GM23338 (cell line): ENCODE measurements at regions not wholly inside any gene's neighbourhood (a gene's known extent, or its start where the extent isn't known, plus 50 kb on each side); places are given as distances from the start of the nearest gene placed in this dataset.

Experiments used
- CREB1 ChIP-seq: fragments of 250-450 bp; sonication (Bioruptor Pico); IDR thresholded peaks from 2 replicates; pipeline ENCODE4 v1.5.0; 2020; ENCODE audit warnings: low read depth, mild to moderate bottlenecking, moderate library complexity
- EZH2 ChIP-seq: fragments of 200-600 bp; sonication (generic); IDR thresholded peaks from one replicate; pipeline ENCODE4 v1.8.0; 2017; ENCODE audit warnings: antibody characterized with exemption, mild to moderate bottlenecking, low read depth; ENCODE audit not compliant: unreplicated experiment
- EZH2phosphoT487 ChIP-seq: fragments of 200-600 bp; sonication (generic); IDR thresholded peaks from one replicate; pipeline ENCODE4 v1.8.1; 2018; ENCODE audit warnings: antibody characterized with exemption; ENCODE audit not compliant: unreplicated experiment
- NANOG ChIP-seq: IDR thresholded peaks from 2 replicates; pipeline ENCODE4 v1.6.1; 2016; ENCODE audit warnings: antibody characterized with exemption, borderline replicate concordance
- POLR2AphosphoS5 ChIP-seq: IDR thresholded peaks from 2 replicates; pipeline ENCODE4 v1.6.1; 2016; ENCODE audit warnings: antibody characterized with exemption, low read depth
- STAT1 ChIP-seq: IDR thresholded peaks from one replicate; pipeline ENCODE4 v1.6.1; 2016; ENCODE audit warnings: antibody characterized with exemption; ENCODE audit not compliant: unreplicated experiment
- ZNF114 ChIP-seq: fragments of 250-450 bp; sonication (Bioruptor Pico); IDR thresholded peaks from 2 replicates; pipeline ENCODE4 v1.5.0; 2020; ENCODE audit warnings: mild to moderate bottlenecking, moderate library complexity
- ZNF331 ChIP-seq: fragments of 250-450 bp; sonication (Bioruptor Pico); IDR thresholded peaks from 2 replicates; pipeline ENCODE4 v1.5.0; 2020; ENCODE audit warnings: low read depth, mild to moderate bottlenecking, moderate library complexity
- TF ChIP-seq, protein P1 (sequence below): fragments of 250-450 bp; sonication (Bioruptor Pico); IDR thresholded peaks from 2 replicates; pipeline ENCODE4 v1.5.0; 2020; ENCODE audit warnings: mild to moderate bottlenecking, moderate library complexity
- TF ChIP-seq, protein P2 (sequence below): IDR thresholded peaks from 2 replicates; pipeline ENCODE4 v1.6.1; 2016; ENCODE audit warnings: antibody characterized with exemption
- TF ChIP-seq, protein P3 (sequence below), 2 experiments: fragments of 200-600 bp in 1 of 2; sonication (generic) in 1 of 2; conservative IDR thresholded peaks; 2 replicates each; pipeline versions ENCODE4 v1.5.1 to v1.6.1; 2016 to 2017; ENCODE audit warnings: antibody characterized with exemption in 2 of 2, low read depth in 2 of 2, mild to moderate bottlenecking in 2 of 2, moderate library complexity in 1 of 2

DNA sequence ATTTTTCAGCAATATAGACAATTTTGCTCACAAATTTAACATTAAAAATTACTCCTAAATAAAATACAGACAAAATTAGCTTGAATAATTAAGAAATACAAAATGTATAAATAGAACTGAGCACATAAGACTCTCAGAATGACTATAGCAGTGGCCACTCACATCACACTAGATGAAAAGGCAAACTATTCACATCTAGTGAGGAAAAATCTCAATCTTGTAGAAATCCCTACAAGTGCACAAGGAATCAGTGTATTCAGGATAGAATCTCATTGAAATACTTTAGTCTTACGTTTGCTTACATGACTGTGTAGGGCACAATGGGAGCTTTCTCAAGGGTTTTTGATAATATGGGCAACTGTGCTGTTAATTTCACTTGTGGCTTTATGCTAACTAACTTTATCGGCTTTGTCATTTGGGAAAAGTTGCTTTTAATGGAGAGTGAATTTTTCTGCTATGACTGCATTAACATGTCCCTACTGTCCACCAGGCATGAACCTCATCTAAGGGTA, 678.9 kb upstream of the LRRTM4 start (continued):
- TF ChIP-seq, protein P1, sequence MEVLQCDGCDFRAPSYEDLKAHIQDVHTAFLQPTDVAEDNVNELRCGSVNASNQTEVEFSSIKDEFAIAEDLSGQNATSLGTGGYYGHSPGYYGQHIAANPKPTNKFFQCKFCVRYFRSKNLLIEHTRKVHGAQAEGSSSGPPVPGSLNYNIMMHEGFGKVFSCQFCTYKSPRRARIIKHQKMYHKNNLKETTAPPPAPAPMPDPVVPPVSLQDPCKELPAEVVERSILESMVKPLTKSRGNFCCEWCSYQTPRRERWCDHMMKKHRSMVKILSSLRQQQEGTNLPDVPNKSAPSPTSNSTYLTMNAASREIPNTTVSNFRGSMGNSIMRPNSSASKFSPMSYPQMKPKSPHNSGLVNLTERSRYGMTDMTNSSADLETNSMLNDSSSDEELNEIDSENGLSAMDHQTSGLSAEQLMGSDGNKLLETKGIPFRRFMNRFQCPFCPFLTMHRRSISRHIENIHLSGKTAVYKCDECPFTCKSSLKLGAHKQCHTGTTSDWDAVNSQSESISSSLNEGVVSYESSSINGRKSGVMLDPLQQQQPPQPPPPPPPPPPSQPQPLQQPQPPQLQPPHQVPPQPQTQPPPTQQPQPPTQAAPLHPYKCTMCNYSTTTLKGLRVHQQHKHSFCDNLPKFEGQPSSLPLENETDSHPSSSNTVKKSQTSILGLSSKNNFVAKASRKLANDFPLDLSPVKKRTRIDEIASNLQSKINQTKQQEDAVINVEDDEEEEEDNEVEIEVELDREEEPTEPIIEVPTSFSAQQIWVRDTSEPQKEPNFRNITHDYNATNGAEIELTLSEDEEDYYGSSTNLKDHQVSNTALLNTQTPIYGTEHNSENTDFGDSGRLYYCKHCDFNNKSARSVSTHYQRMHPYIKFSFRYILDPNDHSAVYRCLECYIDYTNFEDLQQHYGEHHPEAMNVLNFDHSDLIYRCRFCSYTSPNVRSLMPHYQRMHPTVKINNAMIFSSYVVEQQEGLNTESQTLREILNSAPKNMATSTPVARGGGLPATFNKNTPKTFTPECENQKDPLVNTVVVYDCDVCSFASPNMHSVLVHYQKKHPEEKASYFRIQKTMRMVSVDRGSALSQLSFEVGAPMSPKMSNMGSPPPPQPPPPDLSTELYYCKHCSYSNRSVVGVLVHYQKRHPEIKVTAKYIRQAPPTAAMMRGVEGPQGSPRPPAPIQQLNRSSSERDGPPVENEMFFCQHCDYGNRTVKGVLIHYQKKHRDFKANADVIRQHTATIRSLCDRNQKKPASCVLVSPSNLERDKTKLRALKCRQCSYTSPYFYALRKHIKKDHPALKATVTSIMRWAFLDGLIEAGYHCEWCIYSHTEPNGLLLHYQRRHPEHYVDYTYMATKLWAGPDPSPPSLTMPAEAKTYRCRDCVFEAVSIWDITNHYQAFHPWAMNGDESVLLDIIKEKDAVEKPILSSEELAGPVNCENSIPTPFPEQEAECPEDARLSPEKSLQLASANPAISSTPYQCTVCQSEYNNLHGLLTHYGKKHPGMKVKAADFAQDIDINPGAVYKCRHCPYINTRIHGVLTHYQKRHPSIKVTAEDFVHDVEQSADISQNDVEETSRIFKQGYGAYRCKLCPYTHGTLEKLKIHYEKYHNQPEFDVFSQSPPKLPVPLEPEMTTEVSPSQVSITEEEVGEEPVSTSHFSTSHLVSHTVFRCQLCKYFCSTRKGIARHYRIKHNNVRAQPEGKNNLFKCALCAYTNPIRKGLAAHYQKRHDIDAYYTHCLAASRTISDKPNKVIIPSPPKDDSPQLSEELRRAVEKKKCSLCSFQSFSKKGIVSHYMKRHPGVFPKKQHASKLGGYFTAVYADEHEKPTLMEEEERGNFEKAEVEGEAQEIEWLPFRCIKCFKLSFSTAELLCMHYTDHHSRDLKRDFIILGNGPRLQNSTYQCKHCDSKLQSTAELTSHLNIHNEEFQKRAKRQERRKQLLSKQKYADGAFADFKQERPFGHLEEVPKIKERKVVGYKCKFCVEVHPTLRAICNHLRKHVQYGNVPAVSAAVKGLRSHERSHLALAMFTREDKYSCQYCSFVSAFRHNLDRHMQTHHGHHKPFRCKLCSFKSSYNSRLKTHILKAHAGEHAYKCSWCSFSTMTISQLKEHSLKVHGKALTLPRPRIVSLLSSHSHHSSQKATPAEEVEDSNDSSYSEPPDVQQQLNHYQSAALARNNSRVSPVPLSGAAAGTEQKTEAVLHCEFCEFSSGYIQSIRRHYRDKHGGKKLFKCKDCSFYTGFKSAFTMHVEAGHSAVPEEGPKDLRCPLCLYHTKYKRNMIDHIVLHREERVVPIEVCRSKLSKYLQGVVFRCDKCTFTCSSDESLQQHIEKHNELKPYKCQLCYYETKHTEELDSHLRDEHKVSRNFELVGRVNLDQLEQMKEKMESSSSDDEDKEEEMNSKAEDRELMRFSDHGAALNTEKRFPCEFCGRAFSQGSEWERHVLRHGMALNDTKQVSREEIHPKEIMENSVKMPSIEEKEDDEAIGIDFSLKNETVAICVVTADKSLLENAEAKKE (CRISPR knock-in tag), result no peak
- no peak for TF ChIP-seq ZNF114 (CRISPR knock-in tag)
- TF ChIP-seq, protein P2, sequence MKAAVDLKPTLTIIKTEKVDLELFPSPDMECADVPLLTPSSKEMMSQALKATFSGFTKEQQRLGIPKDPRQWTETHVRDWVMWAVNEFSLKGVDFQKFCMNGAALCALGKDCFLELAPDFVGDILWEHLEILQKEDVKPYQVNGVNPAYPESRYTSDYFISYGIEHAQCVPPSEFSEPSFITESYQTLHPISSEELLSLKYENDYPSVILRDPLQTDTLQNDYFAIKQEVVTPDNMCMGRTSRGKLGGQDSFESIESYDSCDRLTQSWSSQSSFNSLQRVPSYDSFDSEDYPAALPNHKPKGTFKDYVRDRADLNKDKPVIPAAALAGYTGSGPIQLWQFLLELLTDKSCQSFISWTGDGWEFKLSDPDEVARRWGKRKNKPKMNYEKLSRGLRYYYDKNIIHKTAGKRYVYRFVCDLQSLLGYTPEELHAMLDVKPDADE, result no peak
- no peak for TF ChIP-seq ZNF331 (CRISPR knock-in tag)
- no peak for TF ChIP-seq POLR2AphosphoS5
- TF ChIP-seq NANOG, result no peak
- TF ChIP-seq EZH2, result no peak
- TF ChIP-seq, protein P3, sequence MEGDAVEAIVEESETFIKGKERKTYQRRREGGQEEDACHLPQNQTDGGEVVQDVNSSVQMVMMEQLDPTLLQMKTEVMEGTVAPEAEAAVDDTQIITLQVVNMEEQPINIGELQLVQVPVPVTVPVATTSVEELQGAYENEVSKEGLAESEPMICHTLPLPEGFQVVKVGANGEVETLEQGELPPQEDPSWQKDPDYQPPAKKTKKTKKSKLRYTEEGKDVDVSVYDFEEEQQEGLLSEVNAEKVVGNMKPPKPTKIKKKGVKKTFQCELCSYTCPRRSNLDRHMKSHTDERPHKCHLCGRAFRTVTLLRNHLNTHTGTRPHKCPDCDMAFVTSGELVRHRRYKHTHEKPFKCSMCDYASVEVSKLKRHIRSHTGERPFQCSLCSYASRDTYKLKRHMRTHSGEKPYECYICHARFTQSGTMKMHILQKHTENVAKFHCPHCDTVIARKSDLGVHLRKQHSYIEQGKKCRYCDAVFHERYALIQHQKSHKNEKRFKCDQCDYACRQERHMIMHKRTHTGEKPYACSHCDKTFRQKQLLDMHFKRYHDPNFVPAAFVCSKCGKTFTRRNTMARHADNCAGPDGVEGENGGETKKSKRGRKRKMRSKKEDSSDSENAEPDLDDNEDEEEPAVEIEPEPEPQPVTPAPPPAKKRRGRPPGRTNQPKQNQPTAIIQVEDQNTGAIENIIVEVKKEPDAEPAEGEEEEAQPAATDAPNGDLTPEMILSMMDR (conservative IDR thresholded peaks at IDR 0.05; ENCODE audit: low read depth in 2 of 2), result no peak
- TF ChIP-seq STAT1, result no peak
- TF ChIP-seq EZH2phosphoT487, result no peak
- no peak for TF ChIP-seq CREB1
